GM19025 (cell line): ENCODE measurements at regions not wholly inside any gene's neighbourhood (a gene's known extent, or its start where the extent isn't known, plus 50 kb on each side); places are given as distances from the start of the nearest gene placed in this dataset.
A peak's percentile ranks its signal among the peaks of the same experiment; 100 is the strongest.

Source experiments
- ATAC-seq: cut with Tn5 transposase; IDR thresholded peaks from one replicate; pipeline ENCODE4 v1.9.1; 2021; ENCODE audit warnings: mild to moderate bottlenecking, low read depth, moderate library complexity; ENCODE audit not compliant: unreplicated experiment

GRCh38 chr1:221809091-221810029 lies 67.5 kb upstream of the DUSP10 start:
- ATAC-seq, result no peak

GRCh38 chr1:221806984-221807383 lies 65.1 kb upstream of the DUSP10 start:
- ATAC-seq, result no peak

GRCh38 chr1:221806236-221806635 lies 64.3 kb upstream of the DUSP10 start:
- ATAC-seq, result no peak

- ATAC-seq, result no peak
Measured at GRCh38 chr1:221805121-221805520, 63.2 kb upstream of the DUSP10 start.

GRCh38 chr1:221804303-221804702 lies 62.4 kb upstream of the DUSP10 start:
- no peak for ATAC-seq

GRCh38 chr1:221801773-221802516 lies 60.1 kb upstream of the DUSP10 start:
- no peak for ATAC-seq

GRCh38 chr1:221801251-221801661 lies 59.4 kb upstream of the DUSP10 start:
- ATAC-seq, result no peak

- no peak for ATAC-seq
Measured at GRCh38 chr1:221800831-221801230, 58.9 kb upstream of the DUSP10 start.

GRCh38 chr1:221797506-221797905 lies 55.6 kb upstream of the DUSP10 start:
- no peak for ATAC-seq

- no peak for ATAC-seq
Measured at GRCh38 chr1:221796700-221797099, 54.8 kb upstream of the DUSP10 start.

GRCh38 chr1:221795380-221795779 lies 53.5 kb upstream of the DUSP10 start:
- no peak for ATAC-seq

GRCh38 chr1:221794935-221795334 lies 53.0 kb upstream of the DUSP10 start:
- no peak for ATAC-seq

GRCh38 chr1:221794079-221794670 lies 52.3 kb upstream of the DUSP10 start:
- ATAC-seq, result peak; percentile 72

- ATAC-seq, result peak; percentile 59
Measured at GRCh38 chr1:221793439-221794078, 51.7 kb upstream of the DUSP10 start.

GRCh38 chr1:221791846-221792245 lies 50.0 kb upstream of the DUSP10 start:
- no peak for ATAC-seq
